Motor neuron (in vitro differentiated cells): ENCODE measurements at regions not wholly inside any gene's neighbourhood (a gene's known extent, or its start where the extent isn't known, plus 50 kb on each side); places are given as distances from the start of the nearest gene placed in this dataset.
"Not testable (repeated sequence)": the region's sequence is repeated elsewhere in the genome, so short reads cannot be mapped to it uniquely, and the experiment has no call there.

Experiments
- ATAC-seq, 8 experiments: fragments of 200-7000 bp; cut with Tn5 transposase; replicated peaks in 6 of 8; 2 replicates each; pipeline ENCODE4 v1.8.0; 2021; ENCODE audit warnings: mild to moderate bottlenecking in 8 of 8, moderate library complexity in 8 of 8
- H3K27ac ChIP-seq, 2 donors: fragments of 250-450 bp; sonication (Bioruptor Pico); 2 replicates each; pipeline ENCODE4 v1.9.0; 2021; ENCODE audit warnings: antibody characterized with exemption in 2 of 2, mild to moderate bottlenecking in 2 of 2, moderate library complexity in 1 of 2
- H3K4me1 ChIP-seq, 2 donors: fragments of 250-450 bp; sonication (Bioruptor Pico); replicated peaks in 1 of 2; 2 replicates each; pipeline ENCODE4 v1.6.1; 2021; ENCODE audit warnings: antibody characterized with exemption in 2 of 2, mild to moderate bottlenecking in 2 of 2, moderate library complexity in 1 of 2
- H3K4me3 ChIP-seq, 5 donors: fragments of 250-450 bp; sonication (Bioruptor Pico); 2 replicates each; pipeline ENCODE4 v1.9.0; 2021; ENCODE audit warnings: antibody characterized with exemption in 5 of 5, mild to moderate bottlenecking in 5 of 5, moderate library complexity in 4 of 5
- WGBS, 10 experiments: fragments of 450-650 bp; shearing (Covaris generic); methylation state at CpG; one replicate each; pipeline ENCODE4 v1.0.0; 2022; 5-methylcytosine and 5-hydroxymethylcytosine counted together
- in situ Hi-C, 9 experiments: fragments of 400-800 bp; cut with MboI; loops; one replicate each; pipeline ENCODE4 v1.15.0; 2021; ENCODE audit warnings: low sequenced_read_pairs in 9 of 9, low pct_unique_long_range_greater_than_20kb in 2 of 9; ENCODE audit not compliant: unreplicated experiment in 9 of 9

- 19 to 100% (median 68%) methylated on average over 2 to 3 of the region's 3 CpGs for WGBS, 10 experiments
- H3K27ac ChIP-seq, result no peak overlapping the region
- no peak for ATAC-seq
- in situ Hi-C loops, result no loop called here
- no peaks in the 10 kb centered on the region for H3K4me1 ChIP-seq
- no peak overlapping the region for H3K4me3 ChIP-seq
Observed at GRCh38 chr5:44951371-44951770, 142.6 kb downstream of the MRPS30 start.

- Histone ChIP-seq H3K4me1 (no peaks in the 10 kb centered on the region), H3K4me3 (no peak overlapping the region), H3K27ac (no peak overlapping the region)
- ATAC-seq, result peak in 3 of 8 experiments; percentile 63 to 80 (median 68)
- 0 to 83% (median 50%) methylated on average over 1 of the region's 1 CpG; no CpG with 5 or more reads in 1 of the 10 experiments for WGBS, 10 experiments
- in situ Hi-C loops, result no loop called here
Observed at GRCh38 chr5:44952376-44952775, 143.6 kb downstream of the MRPS30 start.

- no peak overlapping the region for H3K27ac ChIP-seq
- in situ Hi-C loops, result no loop called here
- ATAC-seq, result no peak
- no peak overlapping the region for H3K4me3 ChIP-seq
- H3K4me1 ChIP-seq, result no peaks in the 10 kb centered on the region
- whole genome bisulfite sequencing, 10 experiments, result 0 to 100% (median 67%) methylated on average over 1 to 2 of the region's 2 CpGs; no CpG with 5 or more reads in 1 of the 10 experiments
Observed at GRCh38 chr5:44953078-44953477, 144.3 kb downstream of the MRPS30 start.

GRCh38 chr5:44958943-44959454 is 150.3 kb downstream of the MRPS30 start:
- H3K4me3 ChIP-seq, H3K27ac ChIP-seq, in situ Hi-C loops, H3K4me1 ChIP-seq, ATAC-seq: not testable (repeated sequence)
- 40 to 88% (median 83%) methylated on average over 3 to 6 of the region's 6 CpGs; no CpG with 5 or more reads in 4 of the 10 experiments for WGBS, 10 experiments

GRCh38 chr5:44969825-44970224 is 161.1 kb downstream of the MRPS30 start:
- in situ Hi-C loops, result no loop called here
- WGBS, 10 experiments, result 2 to 89% (median 55%) methylated on average over 1 to 4 of the region's 4 CpGs; no CpG with 5 or more reads in 1 of the 10 experiments
- no peak overlapping the region for H3K27ac ChIP-seq
- no peaks in the 10 kb centered on the region for H3K4me1 ChIP-seq
- ATAC-seq, result peak in 3 of 8 experiments; percentile 39 to 98 (median 50)
- no peak overlapping the region for H3K4me3 ChIP-seq

GRCh38 chr5:44970963-44971362 is 162.2 kb downstream of the MRPS30 start:
- 17 to 100% (median 74%) methylated on average over 1 to 2 of the region's 2 CpGs; no CpG with 5 or more reads in 5 of the 10 experiments for WGBS, 10 experiments
- H3K4me3 ChIP-seq, H3K27ac ChIP-seq, H3K4me1 ChIP-seq, in situ Hi-C loops, ATAC-seq: not testable (repeated sequence)

- Histone ChIP-seq H3K4me1 (no peaks in the 10 kb centered on the region), H3K27ac (no peak overlapping the region), H3K4me3 (no peak overlapping the region)
- 13 to 100% (median 80%) methylated on average over 1 to 8 of the region's 19 CpGs; no CpG with 5 or more reads in 5 of the 10 experiments for WGBS, 10 experiments
- no peak for ATAC-seq
- in situ Hi-C loops, result no loop called here
Observed at GRCh38 chr5:44974813-44975212, 166.1 kb downstream of the MRPS30 start.

GRCh38 chr5:44981708-44982107 is 173.0 kb downstream of the MRPS30 start:
- WGBS, 10 experiments, result 7 to 100% (median 60%) methylated on average over 1 to 3 of the region's 3 CpGs

GRCh38 chr5:44983006-44983405 is 174.3 kb downstream of the MRPS30 start:
- ATAC-seq, result no peak
- Histone ChIP-seq H3K27ac (no peak overlapping the region), H3K4me3 (no peak overlapping the region)

More at GRCh38 chr5:44981708-44982107, 173.0 kb downstream of the MRPS30 start:
- no peaks in the 10 kb centered on the region for H3K4me1 ChIP-seq
- no peak for ATAC-seq
- in situ Hi-C loops, result no loop called here
- no peak overlapping the region for H3K27ac ChIP-seq
- no peak overlapping the region for H3K4me3 ChIP-seq

GRCh38 chr5:44987026-44987425 is 178.3 kb downstream of the MRPS30 start:
- in situ Hi-C loops, result no loop called here
- Histone ChIP-seq H3K4me1 (no peaks in the 10 kb centered on the region), H3K27ac (no peak overlapping the region), H3K4me3 (no peak overlapping the region)
- ATAC-seq, result no peak

More at GRCh38 chr5:44983006-44983405, 174.3 kb downstream of the MRPS30 start:
- no peaks in the 10 kb centered on the region for H3K4me1 ChIP-seq
- in situ Hi-C loops, result no loop called here

- Histone ChIP-seq H3K4me3 (no peak overlapping the region), H3K27ac (no peak overlapping the region), H3K4me1 (no peaks in the 10 kb centered on the region)
- in situ Hi-C loops, result no loop called here
- no peak for ATAC-seq
- 4 to 90% (median 48%) methylated on average over 2 of the region's 2 CpGs for WGBS, 10 experiments
Observed at GRCh38 chr5:44991693-44992092, 182.9 kb downstream of the MRPS30 start.

- H3K4me3 ChIP-seq, result no peak overlapping the region
- H3K4me1 ChIP-seq, result no peaks in the 10 kb centered on the region
- ATAC-seq, result no peak
- 0 to 86% (median 39%) methylated on average over 1 of the region's 1 CpG for WGBS, 10 experiments
- in situ Hi-C loops, result no loop called here
- H3K27ac ChIP-seq, result no peak overlapping the region
Observed at GRCh38 chr5:44993286-44993685, 184.5 kb downstream of the MRPS30 start.

GRCh38 chr5:44997506-44997905 is 188.8 kb downstream of the MRPS30 start:
- in situ Hi-C loops, result no loop called here
- no peak overlapping the region for H3K4me3 ChIP-seq
- no peak for ATAC-seq
- H3K27ac ChIP-seq, result no peak overlapping the region
- H3K4me1 ChIP-seq, result no peaks in the 10 kb centered on the region
- WGBS, 10 experiments, result 0 to 100% (median 100%) methylated on average over 1 of the region's 1 CpG; no CpG with 5 or more reads in 2 of the 10 experiments

- H3K4me3 ChIP-seq, in situ Hi-C loops, H3K27ac ChIP-seq, H3K4me1 ChIP-seq, ATAC-seq: not testable (repeated sequence)
- 0 to 100% (median 40%) methylated on average over 1 to 3 of the region's 6 CpGs; no CpG with 5 or more reads in 3 of the 10 experiments for WGBS, 10 experiments
Observed at GRCh38 chr5:45007102-45007501, 198.4 kb downstream of the MRPS30 start.
